ENCODE measurements at regions not wholly inside any gene's neighbourhood (a gene's known extent, or its start where the extent isn't known, plus 50 kb on each side); places are given as distances from the start of the nearest gene placed in this dataset.

DNA sequence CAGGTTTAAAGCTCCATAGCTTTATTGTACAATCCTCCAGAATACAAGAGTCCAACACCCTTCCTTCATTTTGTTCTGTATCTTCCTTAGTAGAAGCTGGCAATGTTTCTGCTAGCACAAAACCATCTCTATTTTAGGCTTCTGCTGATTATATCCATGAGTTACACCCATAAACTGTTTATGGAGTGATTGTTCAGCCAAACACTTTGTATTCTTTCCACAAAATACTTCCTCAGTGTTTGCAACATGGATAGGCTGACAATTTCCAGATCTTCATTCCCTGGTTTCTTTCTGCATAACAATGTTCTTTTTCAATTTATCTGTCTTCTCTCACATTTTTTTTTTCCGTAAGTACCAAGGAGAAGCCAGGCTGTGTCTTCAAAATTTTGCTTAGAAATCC is 839.9 kb upstream of the CDH8 start:
- no peak for TF ChIP-seq EZH2phosphoT487 (IDR thresholded peaks at IDR 0.05; ENCODE audit: low read length)
- TF ChIP-seq CTCF (IDR thresholded peaks at IDR 0.05; ENCODE audit: low read length), result no peak
